GM18951 (cell line): ENCODE measurements at regions not wholly inside any gene's neighbourhood (a gene's known extent, or its start where the extent isn't known, plus 50 kb on each side); places are given as distances from the start of the nearest gene placed in this dataset.

Experiments
- POLR2A ChIP-seq: IDR thresholded peaks from 4 replicates; pipeline ENCODE4 v1.6.1; 2011; ENCODE audit warnings: mild to moderate bottlenecking; ENCODE audit not compliant: insufficient read length, insufficient read depth; ENCODE audit errors: extremely low read depth
- in situ Hi-C: fragments of 300-500 bp; cut with MboI; formaldehyde crosslinking; loops from one replicate; pipeline ENCODE4 v1.12.0; 2022; ENCODE audit warnings: low sequenced_read_pairs, mixed read lengths, inconsistent platforms; ENCODE audit not compliant: unreplicated experiment

DNA sequence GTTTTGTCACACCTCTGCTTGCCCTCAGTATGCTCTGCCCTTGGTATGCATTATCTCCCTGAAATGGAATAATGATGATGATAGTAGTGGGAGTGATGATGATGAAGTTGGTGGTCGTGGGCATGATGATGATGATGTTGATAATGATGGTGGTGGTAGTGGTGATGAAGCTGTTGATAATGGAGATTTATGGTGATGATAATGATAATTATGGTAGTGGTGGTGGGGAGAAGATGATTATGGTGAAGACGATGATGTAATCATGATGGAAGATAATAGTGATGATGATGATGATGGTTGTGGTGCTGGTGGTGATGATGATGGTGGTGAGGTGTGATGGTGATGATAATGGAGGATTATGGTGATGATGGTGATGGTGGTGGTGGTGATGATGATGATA lies 390.1 kb upstream of the EEF2KMT start:
- in situ Hi-C loops: no loop called here
- TF ChIP-seq POLR2A: no peak

GRCh38 chr16:5482256-5482655 lies 384.7 kb upstream of the EEF2KMT start:
- TF ChIP-seq POLR2A: no peak
- in situ Hi-C loops: no loop called here

DNA sequence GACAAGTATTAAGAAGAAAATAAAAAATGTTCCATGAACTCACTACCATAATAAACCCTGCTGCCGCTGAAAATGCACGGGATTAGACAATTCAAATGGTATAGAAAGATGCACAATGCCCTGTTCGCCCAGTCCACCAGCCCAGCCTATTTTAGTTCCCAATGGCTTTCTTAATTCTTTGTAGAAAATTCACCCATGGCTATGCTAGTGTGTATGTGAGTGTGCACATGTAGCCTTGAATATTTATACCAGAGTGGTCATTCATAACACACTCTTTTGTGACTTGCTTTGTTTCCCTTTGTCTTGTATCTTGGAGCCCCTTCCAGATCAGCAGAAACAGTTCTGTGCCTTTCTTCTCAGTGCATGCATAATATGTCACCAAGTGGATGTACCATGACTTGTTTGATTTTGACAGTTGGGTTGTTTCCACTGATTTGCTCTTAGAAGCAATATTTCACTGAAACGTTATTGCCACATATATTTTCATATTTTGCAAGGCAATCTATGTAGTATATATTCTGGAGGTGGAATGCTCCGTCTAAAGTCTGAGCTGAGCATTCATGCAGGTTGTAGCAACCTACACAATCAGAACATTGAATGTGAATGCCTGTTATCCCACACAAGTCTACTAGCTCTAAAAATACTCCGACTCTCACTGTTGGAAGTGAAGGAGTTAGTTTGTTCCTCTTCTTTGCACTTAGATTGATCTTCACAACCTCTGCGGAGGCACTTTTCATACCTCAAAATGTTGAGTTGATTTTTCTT lies 383.0 kb upstream of the EEF2KMT start:
- in situ Hi-C loops: no loop called here
- TF ChIP-seq POLR2A: no peak

- TF ChIP-seq POLR2A: no peak
- in situ Hi-C loops: no loop called here
Observed at GRCh38 chr16:5479926-5480325, 382.3 kb upstream of the EEF2KMT start.

DNA sequence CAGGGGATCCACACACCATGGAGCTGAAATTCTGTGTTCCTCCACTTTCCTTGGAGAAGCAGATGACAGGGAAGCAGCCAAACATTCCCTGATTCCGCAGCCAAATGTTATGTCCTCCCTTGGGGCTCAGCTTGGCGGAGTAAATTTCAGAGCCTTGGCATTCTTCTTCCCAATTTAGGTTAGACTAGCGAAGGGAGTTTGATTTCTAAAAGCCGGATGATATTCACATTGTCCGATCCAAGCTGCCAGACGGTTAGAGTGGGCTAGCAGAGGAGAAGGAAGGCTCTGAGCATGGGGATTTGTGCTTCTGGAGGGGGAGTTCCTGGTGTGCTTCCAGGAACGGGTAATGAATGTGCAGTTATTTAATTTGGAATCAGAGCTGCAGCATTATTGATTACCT lies 380.4 kb upstream of the EEF2KMT start:
- in situ Hi-C loops: no loop called here
- TF ChIP-seq POLR2A: no peak

DNA sequence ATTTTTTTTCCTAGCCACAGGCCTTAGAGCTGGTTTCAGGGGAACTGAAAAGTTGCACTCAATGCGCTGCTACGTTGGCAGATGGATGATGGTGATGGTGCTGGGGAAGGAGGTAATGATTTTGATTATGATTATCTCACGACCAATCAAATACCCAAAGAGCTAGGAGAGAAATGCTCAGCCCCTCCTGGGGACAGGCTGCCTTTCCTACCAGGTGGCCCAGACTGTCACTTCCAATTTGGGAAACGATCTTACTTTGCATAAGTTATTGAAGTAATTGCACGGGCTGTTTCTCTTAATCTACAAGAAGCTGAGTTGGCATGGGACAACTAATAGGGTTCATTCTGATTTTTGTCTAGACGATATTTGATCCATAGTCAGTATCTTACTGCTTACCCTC lies 379.7 kb upstream of the EEF2KMT start:
- TF ChIP-seq POLR2A: no peak
- in situ Hi-C loops: no loop called here

DNA sequence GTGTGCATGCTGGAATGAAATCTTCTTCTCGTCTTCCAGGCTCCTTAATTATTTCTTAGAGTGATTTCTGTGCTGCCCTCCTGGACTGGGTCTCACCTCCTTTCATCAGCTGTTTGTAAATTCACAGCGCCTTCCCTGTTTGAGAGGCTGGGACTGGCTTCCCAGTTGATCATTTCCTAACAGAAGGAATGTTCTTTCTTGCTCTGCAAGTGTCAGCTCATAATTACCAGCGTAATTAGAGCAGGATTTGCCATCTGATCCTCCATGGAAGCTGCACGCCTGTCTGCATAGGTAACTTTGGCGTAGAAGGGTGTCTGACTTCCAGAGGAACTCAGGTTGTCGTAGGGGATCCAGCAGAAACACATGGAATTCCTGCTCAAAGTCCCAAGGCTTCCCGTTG lies 375.0 kb upstream of the EEF2KMT start:
- TF ChIP-seq POLR2A: no peak
- in situ Hi-C loops: no loop called here

DNA sequence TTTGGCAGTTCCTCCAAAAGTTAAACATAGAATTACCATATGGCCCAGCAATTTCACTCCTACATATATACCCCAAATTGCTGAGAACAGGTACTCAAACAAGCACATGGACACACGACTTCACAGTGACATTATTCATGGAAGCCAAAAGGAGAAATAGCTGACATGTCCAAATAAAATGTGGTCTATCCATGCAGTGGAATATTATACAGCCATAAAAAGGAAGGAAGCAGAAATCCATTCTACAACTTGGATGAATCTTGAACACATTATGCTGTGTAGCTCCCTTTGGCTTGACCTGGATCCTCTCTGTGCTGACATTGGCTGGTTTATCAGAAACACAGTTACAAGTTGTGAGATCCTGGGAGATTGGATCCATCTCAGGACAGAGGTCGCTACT lies 370.9 kb upstream of the EEF2KMT start:
- in situ Hi-C loops: no loop called here
- TF ChIP-seq POLR2A: no peak

DNA sequence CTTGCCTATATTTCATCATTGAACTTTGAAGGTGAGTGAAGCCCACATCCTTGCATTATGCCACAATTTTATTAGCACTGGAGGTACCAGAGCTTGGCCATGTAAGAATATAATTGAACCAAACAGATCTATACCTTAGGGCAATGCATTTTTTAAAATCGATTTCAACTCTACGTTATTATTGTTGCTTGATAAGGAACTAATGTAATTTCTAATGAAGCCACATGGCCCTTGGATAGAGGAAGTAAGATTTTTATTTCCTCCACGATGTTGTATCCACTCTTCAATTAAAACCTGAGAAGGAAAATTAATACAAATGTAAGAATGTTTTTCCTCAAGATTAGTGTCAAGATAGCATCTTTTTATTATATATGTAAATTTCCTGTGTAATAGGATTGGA lies 370.0 kb upstream of the EEF2KMT start:
- in situ Hi-C loops: no loop called here
- TF ChIP-seq POLR2A: no peak

GRCh38 chr16:5466551-5466950 lies 369.0 kb upstream of the EEF2KMT start:
- in situ Hi-C loops: no loop called here
- no peak for TF ChIP-seq POLR2A

DNA sequence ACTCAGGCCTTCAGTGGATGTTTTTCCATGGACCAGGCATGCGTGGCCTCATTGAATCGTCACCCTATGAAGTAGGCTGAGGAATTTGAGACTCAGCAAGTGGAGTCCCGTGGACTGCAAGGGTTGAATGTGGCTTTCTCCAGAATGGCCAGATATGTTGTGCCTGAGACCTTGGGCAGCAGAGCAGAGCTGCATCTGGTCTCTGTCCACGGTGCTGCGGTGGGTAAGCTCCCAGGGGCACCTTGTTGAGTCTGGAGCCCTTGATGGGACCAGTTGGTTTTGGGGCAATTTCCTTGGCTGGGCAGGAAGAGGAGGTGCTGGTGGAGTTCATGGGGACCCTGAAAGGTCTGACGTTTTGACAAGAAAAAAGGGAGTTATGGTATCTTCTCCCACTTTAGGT lies 368.1 kb upstream of the EEF2KMT start:
- in situ Hi-C loops: no loop called here
- no peak for TF ChIP-seq POLR2A

- no peak for TF ChIP-seq POLR2A
- in situ Hi-C loops: no loop called here
Observed at GRCh38 chr16:5463820-5464219, 366.2 kb upstream of the EEF2KMT start.

GRCh38 chr16:5461574-5461973 lies 364.0 kb upstream of the EEF2KMT start:
- in situ Hi-C loops: no loop called here
- no peak for TF ChIP-seq POLR2A

DNA sequence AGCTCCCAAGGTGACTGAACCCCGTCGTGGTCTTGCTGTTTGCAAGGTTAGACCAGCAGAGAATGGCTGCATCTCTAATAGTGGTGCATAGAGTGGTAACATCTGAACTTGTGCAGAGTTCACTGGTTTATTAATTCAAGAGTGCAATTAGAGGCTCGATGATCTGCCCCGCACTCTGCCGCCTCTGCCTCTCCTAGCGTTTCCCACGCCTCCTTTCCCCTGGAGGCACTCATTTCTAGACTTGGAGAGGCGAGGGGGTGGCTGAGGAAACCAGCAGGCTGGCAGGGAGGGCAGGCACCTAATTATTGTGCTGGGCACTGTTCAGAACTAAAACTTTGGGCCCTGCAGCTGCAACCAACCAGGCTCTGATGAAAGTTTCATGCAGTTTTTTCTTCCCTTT lies 363.5 kb upstream of the EEF2KMT start:
- TF ChIP-seq POLR2A: no peak
- in situ Hi-C loops: no loop called here

DNA sequence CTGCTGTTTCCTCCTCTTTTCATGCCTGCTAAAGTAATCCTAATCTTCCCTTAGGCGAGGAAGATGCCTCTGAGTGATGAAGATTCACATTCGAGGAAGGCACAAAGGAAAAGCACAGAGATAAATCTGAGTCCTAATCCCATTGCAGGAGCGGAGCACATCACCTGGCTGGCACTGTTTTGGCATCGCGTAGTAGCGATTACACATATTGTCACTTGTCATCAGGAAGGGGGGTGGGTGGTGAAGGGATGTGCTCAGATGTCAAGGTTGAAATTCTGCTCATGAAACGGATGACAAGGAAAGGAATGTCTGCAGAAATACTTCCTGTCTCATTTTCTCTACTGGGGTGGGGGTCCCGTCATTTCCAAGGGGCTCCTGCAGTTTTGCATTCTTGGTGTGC lies 363.1 kb upstream of the EEF2KMT start:
- in situ Hi-C loops: no loop called here
- no peak for TF ChIP-seq POLR2A
